Thyroid gland (tissue), 4 donors: ENCODE measurements at regions not wholly inside any gene's neighbourhood (a gene's known extent, or its start where the extent isn't known, plus 50 kb on each side); places are given as distances from the start of the nearest gene placed in this dataset.

Source experiments
- CTCF ChIP-seq, 6 experiments: fragments of 200-600 bp in 3 of 6; fragments of 450-650 bp in 3 of 6; sonication (generic) in 3 of 6; IDR thresholded peaks; one replicate each; pipeline ENCODE4 v1.5.1; 2016 to 2019; ENCODE audit warnings: antibody characterized with exemption in 6 of 6, mild to moderate bottlenecking in 2 of 6, inconsistent platforms in 1 of 6, moderate library complexity in 1 of 6
- POLR2A ChIP-seq, 2 donors: fragments of 450-650 bp; IDR thresholded peaks; one replicate each; pipeline ENCODE4 v1.6.1; 2017; ENCODE audit warnings: antibody characterized with exemption in 2 of 2, mild to moderate bottlenecking in 2 of 2, moderate library complexity in 1 of 2

- TF ChIP-seq POLR2A (IDR thresholded peaks at IDR 0.05) (no peak), CTCF (IDR thresholded peaks at IDR 0.05) (no peak)
Measured at GRCh38 chr4:158446106-158446505, 75.6 kb upstream of the RXFP1 start.
